Right atrium auricular region (tissue), 2 donors: ENCODE measurements at regions not wholly inside any gene's neighbourhood (a gene's known extent, or its start where the extent isn't known, plus 50 kb on each side); places are given as distances from the start of the nearest gene placed in this dataset.
"Not testable (repeated sequence)": the region's sequence is repeated elsewhere in the genome, so short reads cannot be mapped to it uniquely, and the experiment has no call there.

ENCODE experiments used
- DNase-seq: peaks from one replicate; pipeline ENCODE4 v3.0.0-alpha.2; 2019; ENCODE audit warnings: low spot score
- H3K27ac ChIP-seq, 2 donors: fragments of 200-600 bp; sonication (generic); 1 replicate in 1 of 2; 2 replicates in 1 of 2; pipeline ENCODE4 v1.5.1; 2016 to 2019
- H3K27me3 ChIP-seq, 2 donors: fragments of 200-600 bp; sonication (generic); one replicate each; pipeline versions ENCODE4 v1.5.1 to v1.6.0; 2017 to 2019
- H3K36me3 ChIP-seq: fragments of 200-600 bp; sonication (generic); one replicate; pipeline ENCODE4 v1.5.1; 2016
- H3K4me1 ChIP-seq, 2 donors: fragments of 200-600 bp; sonication (generic); one replicate each; pipeline versions ENCODE4 v1.5.1 to v1.6.0; 2017 to 2019
- H3K4me3 ChIP-seq, 2 donors: fragments of 200-600 bp; sonication (generic); 1 replicate in 1 of 2; 2 replicates in 1 of 2; pipeline ENCODE4 v1.5.1; 2017 to 2019; ENCODE audit warnings: mild to moderate bottlenecking in 1 of 2, moderate library complexity in 1 of 2
- H3K9me3 ChIP-seq, 2 donors: fragments of 200-600 bp; sonication (generic); one replicate each; pipeline ENCODE4 v1.5.1; 2019
- CTCF ChIP-seq, 2 donors: fragments of 200-600 bp; sonication (generic); IDR thresholded peaks; one replicate each; pipeline ENCODE4 v1.5.1; 2019; ENCODE audit warnings: antibody characterized with exemption in 2 of 2

DNA sequence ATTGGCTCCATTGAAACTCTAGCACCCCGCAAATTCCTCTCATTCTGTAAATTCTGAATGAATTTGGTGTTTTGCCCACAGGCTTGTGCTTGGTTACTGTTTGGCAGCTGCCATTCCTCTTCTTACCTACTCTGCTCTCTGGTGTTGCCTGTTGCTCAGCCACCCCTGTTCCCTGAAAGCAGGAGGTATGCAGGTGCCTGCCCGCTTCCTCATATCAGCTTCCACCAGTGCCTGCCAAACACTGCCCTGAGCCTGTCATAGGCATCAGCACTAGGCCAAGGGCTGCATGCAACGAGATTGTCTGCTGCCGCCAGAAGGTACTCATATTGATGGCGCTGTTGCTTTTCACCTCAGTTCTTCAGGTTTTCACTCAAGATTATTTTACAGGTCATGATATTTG, 978.1 kb downstream of the C4orf33 start:
- Histone ChIP-seq H3K4me3 (no peak overlapping the region), H3K27ac (no peak overlapping the region), H3K9me3 (no peaks in the 10 kb centered on the region), H3K27me3 (no peaks in the 10 kb centered on the region), H3K36me3 (no peaks in the 10 kb centered on the region), H3K4me1 (no peaks in the 10 kb centered on the region)
- DNase-seq: no peak
- no peak for TF ChIP-seq CTCF (IDR thresholded peaks at IDR 0.05)

GRCh38 chr4:130077275-130077674, 981.3 kb downstream of the C4orf33 start:
- no peak for TF ChIP-seq CTCF (IDR thresholded peaks at IDR 0.05)
- Histone ChIP-seq H3K27me3 (no peaks in the 10 kb centered on the region), H3K9me3 (no peaks in the 10 kb centered on the region), H3K27ac (no peak overlapping the region), H3K4me1 (no peaks in the 10 kb centered on the region), H3K36me3 (no peaks in the 10 kb centered on the region), H3K4me3 (no peak overlapping the region)
- no peak for DNase-seq

DNA sequence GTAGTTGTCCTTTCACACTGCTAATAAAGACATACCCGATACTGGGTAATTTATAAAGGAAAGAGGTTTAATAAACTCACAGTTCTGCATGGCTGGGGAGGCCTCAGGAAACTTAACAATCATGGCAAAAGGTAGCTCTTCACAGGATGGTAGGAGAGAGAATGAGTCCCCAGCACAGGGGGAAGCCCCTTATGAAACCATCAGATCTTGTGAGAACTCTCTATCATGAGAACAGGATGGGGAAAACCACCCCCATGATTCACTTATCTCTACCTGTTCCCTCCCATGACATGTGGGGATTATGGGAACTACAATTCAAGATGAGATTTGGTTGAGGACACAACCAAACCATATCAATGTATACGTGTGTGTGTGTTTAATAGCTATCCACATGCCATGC, 983.1 kb downstream of the C4orf33 start:
- H3K27me3 ChIP-seq, H3K4me3 ChIP-seq, DNase-seq, H3K36me3 ChIP-seq, H3K4me1 ChIP-seq, H3K27ac ChIP-seq, H3K9me3 ChIP-seq: not testable (repeated sequence)

DNA sequence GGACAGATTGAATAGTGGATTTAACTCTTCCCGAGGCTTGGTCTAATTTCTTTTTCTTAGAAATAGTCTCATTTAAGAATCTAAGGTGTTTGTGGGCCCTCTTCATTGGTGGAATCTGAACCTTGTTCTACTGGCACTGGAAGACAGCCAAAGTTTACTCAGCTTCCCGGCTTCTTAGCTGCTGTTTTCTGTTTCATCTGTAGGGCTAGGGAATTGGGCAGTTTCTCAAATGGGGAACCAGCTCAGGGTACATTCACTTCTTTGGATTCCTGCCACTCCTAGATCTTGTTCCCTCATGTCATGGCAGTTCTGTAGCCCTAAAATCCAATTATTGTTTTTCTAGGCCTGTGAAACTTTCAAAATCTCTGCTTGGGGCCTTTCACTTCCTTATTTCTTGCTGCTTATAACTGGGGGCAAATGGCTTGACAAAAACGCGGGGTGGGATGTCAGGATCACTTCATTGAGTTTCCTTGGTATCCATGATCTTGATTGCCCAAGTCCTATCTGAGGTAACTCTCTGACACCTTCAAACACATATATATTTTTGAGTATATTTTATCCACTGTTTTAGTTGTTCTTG, 985.0 kb downstream of the C4orf33 start:
- Histone ChIP-seq H3K9me3 (no peaks in the 10 kb centered on the region), H3K36me3 (no peaks in the 10 kb centered on the region), H3K27me3 (no peaks in the 10 kb centered on the region), H3K27ac (no peak overlapping the region), H3K4me1 (no peaks in the 10 kb centered on the region), H3K4me3 (no peak overlapping the region)
- no peak for TF ChIP-seq CTCF (IDR thresholded peaks at IDR 0.05)
- DNase-seq: no peak

- Histone ChIP-seq H3K4me3 (no peak overlapping the region), H3K27me3 (no peaks in the 10 kb centered on the region), H3K9me3 (no peaks in the 10 kb centered on the region), H3K4me1 (no peaks in the 10 kb centered on the region), H3K27ac (no peak overlapping the region), H3K36me3 (no peaks in the 10 kb centered on the region)
- no peak for TF ChIP-seq CTCF (IDR thresholded peaks at IDR 0.05)
- no peak for DNase-seq
Measured at GRCh38 chr4:130090427-130090826, 994.5 kb downstream of the C4orf33 start.

DNA sequence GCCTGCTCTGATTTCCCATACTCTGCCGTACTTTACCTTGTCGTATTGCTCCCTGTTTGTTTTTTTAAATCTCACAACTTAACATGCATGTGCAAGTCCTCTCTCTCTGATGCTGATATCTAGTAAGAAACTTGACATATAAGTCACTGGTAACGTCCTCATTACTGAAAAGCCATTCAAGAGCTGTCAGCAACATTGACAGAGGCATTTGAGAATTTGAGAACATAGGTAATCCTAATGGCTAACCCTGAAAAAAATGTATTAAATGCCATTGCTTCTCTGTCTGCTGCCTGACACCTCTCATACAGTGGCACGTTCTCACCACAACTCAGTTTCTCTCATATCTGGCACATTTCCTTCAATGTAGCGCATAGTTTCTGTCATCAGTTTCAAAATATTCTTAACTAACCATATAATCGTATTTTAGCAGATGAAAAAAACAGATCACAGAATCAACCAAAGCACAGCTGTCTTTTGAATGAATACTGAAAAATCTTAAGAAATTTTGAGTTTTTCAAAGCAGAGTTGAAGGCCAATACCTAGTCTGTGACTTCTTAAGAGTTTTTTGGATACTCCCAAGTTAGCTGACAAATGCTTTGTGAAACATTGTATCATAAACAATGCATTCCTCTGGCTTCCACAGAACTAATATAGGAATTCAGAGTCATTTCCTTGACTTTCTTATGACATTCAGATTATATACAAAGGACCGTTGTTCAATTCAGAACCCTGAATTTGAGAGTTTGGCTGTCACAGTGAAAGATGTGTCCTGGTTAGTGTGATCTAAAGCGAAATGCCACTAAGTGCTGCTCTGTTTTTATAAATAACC, 996.4 kb downstream of the C4orf33 start:
- no peak for TF ChIP-seq CTCF (IDR thresholded peaks at IDR 0.05)
- Histone ChIP-seq H3K27ac (no peak overlapping the region), H3K36me3 (no peaks in the 10 kb centered on the region), H3K9me3 (no peaks in the 10 kb centered on the region), H3K4me3 (no peak overlapping the region), H3K27me3 (no peaks in the 10 kb centered on the region), H3K4me1 (no peaks in the 10 kb centered on the region)
- no peak for DNase-seq
